Pancreas (tissue), 10 donors: ENCODE measurements at regions not wholly inside any gene's neighbourhood (a gene's known extent, or its start where the extent isn't known, plus 50 kb on each side); places are given as distances from the start of the nearest gene placed in this dataset.

ENCODE experiments used
- ATAC-seq, 4 donors: fragments of 200-7000 bp; cut with Tn5 transposase; one replicate each; pipeline versions ENCODE4 v1.8.0 to v1.9.1; 2020; ENCODE audit warnings: mild to moderate bottlenecking in 4 of 4, moderate library complexity in 4 of 4
- DNase-seq, 6 donors: peaks; one replicate each; pipeline ENCODE4 v3.0.0-alpha.2; 2020
- FAIRE-seq: peaks from 2 replicates; lab custom pipeline; 2012; peaks lifted over from hg19 to GRCh38; lab: Jason Lieb, UNC
- H3K27ac ChIP-seq, 4 donors: fragments of 200-600 bp; sonication (generic); 1 replicate in 3 of 4; 2 replicates in 1 of 4; pipeline versions ENCODE4 v1.5.0 to v1.8.0; 2020
- H3K27me3 ChIP-seq, 4 donors: fragments of 200-600 bp; one replicate each; pipeline ENCODE4 v1.8.0; 2021
- H3K36me3 ChIP-seq, 3 donors: fragments of 200-600 bp; sonication (generic) in 1 of 3; one replicate each; pipeline versions ENCODE4 v1.5.0 to v1.8.0; 2020 to 2021
- H3K4me1 ChIP-seq, 3 donors: fragments of 200-600 bp; one replicate each; pipeline ENCODE4 v1.8.0; 2021
- H3K4me3 ChIP-seq, 4 donors: fragments of 200-600 bp; sonication (generic) in 2 of 4; one replicate each; pipeline versions ENCODE4 v1.5.0 to v1.8.0; 2020 to 2021
- H3K9me3 ChIP-seq, 4 donors: fragments of 200-600 bp; one replicate each; pipeline ENCODE4 v1.8.0; 2021
- CTCF ChIP-seq, 4 donors: fragments of 200-600 bp; sonication (generic) in 3 of 4; IDR thresholded peaks; one replicate each; pipeline versions ENCODE4 v1.5.0 to v1.8.0; 2021; ENCODE audit warnings: antibody characterized with exemption in 4 of 4
- WGBS, 2 donors: extraction: QIAGEN DNeasy Blood & Tissue Kit; methylation state at CpG; one replicate each; pipeline ENCODE4 v1.1.7; 2013; 5-methylcytosine and 5-hydroxymethylcytosine counted together
- intact Hi-C, 3 donors: fragments of 100-400 bp; cut with DNase I; formaldehyde crosslinking; loops; one replicate each; pipeline versions ENCODE4 v1.11.1 to v1.14.2; 2022
- donor health status: healthy with polysubstance abuse.
- donor health status: DM: no; HTN: no; CAD: no; lungs with moderate emphysema.
- donor health status: DM: no; HTN: no; CAD: no.
- donor health status: control.
- donor health status: control.
- donor health status: Bipolar disorder and iron deficiency.
- donor health status: DM: yes; HTN: yes; CAD: no.
- donor health status: DM: no; HTN: no; CAD: no.
- donor health status: DM: no; HTN: no; CAD: no.
- donor health status: DM: yes; HTN: yes; CAD: no.

GRCh38 chr3:159417761-159418160 is 570.9 kb upstream of the IL12A start:
- no peak for TF ChIP-seq CTCF (IDR thresholded peaks at IDR 0.05)
- H3K27me3 ChIP-seq, result no peaks in the 10 kb centered on the region
- no peaks in the 10 kb centered on the region for H3K36me3 ChIP-seq
- FAIRE-seq (no peak), ATAC-seq (no peak), DNase-seq (no peak)
- no peaks in the 10 kb centered on the region for H3K9me3 ChIP-seq
- no peaks in the 10 kb centered on the region for H3K4me1 ChIP-seq
- intact Hi-C loops, result no loop called here
- 30 to 48% methylated on average over 2 of the region's 2 CpGs for WGBS, 2 donors
- H3K27ac ChIP-seq, result no peak overlapping the region
- H3K4me3 ChIP-seq, result no peak overlapping the region

- DNase-seq (no peak), FAIRE-seq (no peak), ATAC-seq (peak in 1 of 4 donors; percentile 22)
- intact Hi-C loops, result no loop called here
- Histone ChIP-seq H3K27me3 (no peaks in the 10 kb centered on the region), H3K9me3 (no peaks in the 10 kb centered on the region), H3K36me3 (no peaks in the 10 kb centered on the region), H3K27ac (no peak overlapping the region), H3K4me1 (no peaks in the 10 kb centered on the region), H3K4me3 (no peak overlapping the region)
- TF ChIP-seq CTCF (IDR thresholded peaks at IDR 0.05), result no peak
- 28 to 30% methylated on average over 4 of the region's 4 CpGs for WGBS, 2 donors
Observed at GRCh38 chr3:159418571-159419526, 569.8 kb upstream of the IL12A start.

GRCh38 chr3:159429702-159430101 is 558.9 kb upstream of the IL12A start:
- FAIRE-seq, result no peak
- no peak for ATAC-seq
- H3K36me3 ChIP-seq, result no peaks in the 10 kb centered on the region
- no peak for DNase-seq
- WGBS, 2 donors, result 31 to 38% methylated on average over 2 of the region's 2 CpGs
- H3K4me3 ChIP-seq, result no peak overlapping the region
- H3K4me1 ChIP-seq, result no peaks in the 10 kb centered on the region
- H3K27me3 ChIP-seq, result no peaks in the 10 kb centered on the region
- intact Hi-C loops, result no loop called here
- no peak overlapping the region for H3K27ac ChIP-seq
- no peaks in the 10 kb centered on the region for H3K9me3 ChIP-seq
- no peak for TF ChIP-seq CTCF (IDR thresholded peaks at IDR 0.05)

GRCh38 chr3:159432682-159433340 is 555.8 kb upstream of the IL12A start:
- no peak for ATAC-seq
- Histone ChIP-seq H3K4me3 (no peak overlapping the region), H3K27me3 (no peaks in the 10 kb centered on the region), H3K9me3 (no peaks in the 10 kb centered on the region), H3K27ac (no peak overlapping the region), H3K4me1 (no peaks in the 10 kb centered on the region), H3K36me3 (no peaks in the 10 kb centered on the region)
- WGBS, 2 donors, result 61 to 72% methylated on average over 4 of the region's 4 CpGs
- intact Hi-C loops, result no loop called here
- DNase-seq, result no peak
- FAIRE-seq, result no peak
- no peak for TF ChIP-seq CTCF (IDR thresholded peaks at IDR 0.05)
